ENCODE measurements at regions not wholly inside any gene's neighbourhood (a gene's known extent, or its start where the extent isn't known, plus 50 kb on each side); places are given as distances from the start of the nearest gene placed in this dataset.

GRCh38 chr7:95662987-95663386 is 66.7 kb upstream of the PDK4 start:
- intact Hi-C loops (cut with micrococcal nuclease; ENCODE audit: unreplicated experiment), result no loop called here
- no peaks in the 10 kb centered on the region for H3K4me1 ChIP-seq (ENCODE audit: insufficient read depth, low read length, poor library complexity, severe bottlenecking)
- TF ChIP-seq, protein P1, sequence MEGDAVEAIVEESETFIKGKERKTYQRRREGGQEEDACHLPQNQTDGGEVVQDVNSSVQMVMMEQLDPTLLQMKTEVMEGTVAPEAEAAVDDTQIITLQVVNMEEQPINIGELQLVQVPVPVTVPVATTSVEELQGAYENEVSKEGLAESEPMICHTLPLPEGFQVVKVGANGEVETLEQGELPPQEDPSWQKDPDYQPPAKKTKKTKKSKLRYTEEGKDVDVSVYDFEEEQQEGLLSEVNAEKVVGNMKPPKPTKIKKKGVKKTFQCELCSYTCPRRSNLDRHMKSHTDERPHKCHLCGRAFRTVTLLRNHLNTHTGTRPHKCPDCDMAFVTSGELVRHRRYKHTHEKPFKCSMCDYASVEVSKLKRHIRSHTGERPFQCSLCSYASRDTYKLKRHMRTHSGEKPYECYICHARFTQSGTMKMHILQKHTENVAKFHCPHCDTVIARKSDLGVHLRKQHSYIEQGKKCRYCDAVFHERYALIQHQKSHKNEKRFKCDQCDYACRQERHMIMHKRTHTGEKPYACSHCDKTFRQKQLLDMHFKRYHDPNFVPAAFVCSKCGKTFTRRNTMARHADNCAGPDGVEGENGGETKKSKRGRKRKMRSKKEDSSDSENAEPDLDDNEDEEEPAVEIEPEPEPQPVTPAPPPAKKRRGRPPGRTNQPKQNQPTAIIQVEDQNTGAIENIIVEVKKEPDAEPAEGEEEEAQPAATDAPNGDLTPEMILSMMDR (conservative IDR thresholded peaks at IDR 0.05; ENCODE audit: low read length), result no peak
- TF ChIP-seq EZH2phosphoT487 (IDR thresholded peaks at IDR 0.05; ENCODE audit: borderline replicate concordance, low read depth, low read length), result no peak
- no peaks in the 10 kb centered on the region for H4K20me1 ChIP-seq (ENCODE audit: insufficient read depth, low read length)
- BruUV-seq (replicated peaks), result no TSS peak
- H3K27ac ChIP-seq (ENCODE audit: low read depth, low read length, poor library complexity, severe bottlenecking), result no peak overlapping the region
- POLR2A ChIA-PET, result interaction anchor here (0.6 kb wide), 2 partner anchors 181 to 546 kb away, joined by 3 to 4 read pairs; no protein-coding TSS in a partner anchor
- H3K9me3 ChIP-seq (ENCODE audit: low read length), result no peaks in the 10 kb centered on the region
- H2AFZ ChIP-seq (ENCODE audit: low read length), result no peak overlapping the region
- no peak overlapping the region for H3K4me3 ChIP-seq (ENCODE audit: low read depth, low read length, poor library complexity, severe bottlenecking)
- no peak for DNase-seq (ENCODE audit: low spot score)
- no peaks in the 10 kb centered on the region for H3K79me2 ChIP-seq (ENCODE audit: insufficient read depth, low read depth, low read length)
- no peak overlapping the region for H3K4me2 ChIP-seq (ENCODE audit: low read length)
- H3K36me3 ChIP-seq (ENCODE audit: insufficient read depth, low read length), result no peaks in the 10 kb centered on the region
- CTCF ChIA-PET (ENCODE audit: unreplicated experiment), result no interaction called here
- H3K9me2 ChIP-seq (ENCODE audit: insufficient read depth, low read length), result no peaks in the 10 kb centered on the region

GRCh38 chr7:95660023-95660434 is 63.7 kb upstream of the PDK4 start:
- no TSS peak for BruUV-seq (replicated peaks)

GRCh38 chr7:95658676-95659075 is 62.4 kb upstream of the PDK4 start:
- Histone ChIP-seq H3K9me2 (ENCODE audit: insufficient read depth, low read length) (no peaks in the 10 kb centered on the region), H3K4me3 (ENCODE audit: low read depth, low read length, poor library complexity, severe bottlenecking) (no peak overlapping the region), H3K79me2 (ENCODE audit: insufficient read depth, low read depth, low read length) (no peaks in the 10 kb centered on the region), H4K20me1 (ENCODE audit: insufficient read depth, low read length) (no peaks in the 10 kb centered on the region), H3K36me3 (ENCODE audit: insufficient read depth, low read length) (no peaks in the 10 kb centered on the region), H3K4me1 (ENCODE audit: insufficient read depth, low read length, poor library complexity, severe bottlenecking) (no peaks in the 10 kb centered on the region), H3K9me3 (ENCODE audit: low read length) (no peaks in the 10 kb centered on the region), H3K4me2 (ENCODE audit: low read length) (no peak overlapping the region), H2AFZ (ENCODE audit: low read length) (no peak overlapping the region), H3K27ac (ENCODE audit: low read depth, low read length, poor library complexity, severe bottlenecking) (no peak overlapping the region)
- TF ChIP-seq EZH2phosphoT487 (IDR thresholded peaks at IDR 0.05; ENCODE audit: borderline replicate concordance, low read depth, low read length), result no peak
- TF ChIP-seq, protein P1 (conservative IDR thresholded peaks at IDR 0.05; ENCODE audit: low read length), result no peak
- intact Hi-C loops (cut with micrococcal nuclease; ENCODE audit: unreplicated experiment), result no loop called here
- no TSS peak for BruUV-seq (replicated peaks)
- POLR2A ChIA-PET, result no interaction called here
- CTCF ChIA-PET (ENCODE audit: unreplicated experiment), result no interaction called here
- DNase-seq (ENCODE audit: low spot score), result no peak

More at GRCh38 chr7:95660023-95660434, 63.7 kb upstream of the PDK4 start:
- Histone ChIP-seq H3K9me3 (ENCODE audit: low read length) (no peaks in the 10 kb centered on the region), H2AFZ (ENCODE audit: low read length) (no peak overlapping the region), H3K9me2 (ENCODE audit: insufficient read depth, low read length) (no peaks in the 10 kb centered on the region), H3K36me3 (ENCODE audit: insufficient read depth, low read length) (no peaks in the 10 kb centered on the region), H3K4me1 (ENCODE audit: insufficient read depth, low read length, poor library complexity, severe bottlenecking) (no peaks in the 10 kb centered on the region), H3K27ac (ENCODE audit: low read depth, low read length, poor library complexity, severe bottlenecking) (no peak overlapping the region), H3K4me3 (ENCODE audit: low read depth, low read length, poor library complexity, severe bottlenecking) (no peak overlapping the region), H4K20me1 (ENCODE audit: insufficient read depth, low read length) (no peaks in the 10 kb centered on the region), H3K79me2 (ENCODE audit: insufficient read depth, low read depth, low read length) (no peaks in the 10 kb centered on the region), H3K4me2 (ENCODE audit: low read length) (no peak overlapping the region)
- TF ChIP-seq, protein P1 (conservative IDR thresholded peaks at IDR 0.05; ENCODE audit: low read length), result no peak
- no peak for TF ChIP-seq EZH2phosphoT487 (IDR thresholded peaks at IDR 0.05; ENCODE audit: borderline replicate concordance, low read depth, low read length)
- intact Hi-C loops (cut with micrococcal nuclease; ENCODE audit: unreplicated experiment), result no loop called here
- DNase-seq (ENCODE audit: low spot score), result no peak
- CTCF ChIA-PET (ENCODE audit: unreplicated experiment), result no interaction called here
- POLR2A ChIA-PET, result interaction anchor here (0.6 kb wide), 1 partner anchor 102 kb away, joined by 3 read pairs; no protein-coding TSS in a partner anchor

All from OCI-LY7 (cell line).